ENCODE measurements at regions not wholly inside any gene's neighbourhood (a gene's known extent, or its start where the extent isn't known, plus 50 kb on each side); places are given as distances from the start of the nearest gene placed in this dataset.
"Not testable (repeated sequence)": the region's sequence is repeated elsewhere in the genome, so short reads cannot be mapped to it uniquely, and the experiment has no call there.

DNA sequence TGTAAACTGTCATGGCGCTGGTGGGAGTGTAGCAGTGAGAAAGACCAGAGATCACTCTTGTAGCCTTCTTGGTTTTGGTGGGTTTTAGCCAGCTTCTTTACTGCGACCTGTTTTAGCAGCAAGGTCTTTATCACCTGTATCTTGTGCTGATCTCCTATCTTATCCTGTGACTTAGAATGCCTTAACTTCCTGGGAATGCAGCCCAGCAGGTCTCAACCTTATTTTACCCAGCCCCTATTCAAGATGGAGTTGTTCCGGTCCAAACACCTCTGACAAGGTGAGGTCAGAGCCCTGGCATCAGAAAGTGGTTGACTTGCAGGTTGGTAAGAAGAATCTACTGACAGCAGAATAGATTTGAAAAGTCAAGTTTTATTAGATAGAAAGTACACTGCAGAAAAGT lies 55.0 kb upstream of the MSH6 start (continued):
- no peak for TF ChIP-seq RAD21 (IDR thresholded peaks at IDR 0.05 in 1 of 2, conservative IDR thresholded peaks at IDR 0.05 in 1 of 2; ENCODE audit: low read depth in 2 of 2, low read length in 2 of 2)
- no peak for TF ChIP-seq JUND (IDR thresholded peaks at IDR 0.05; ENCODE audit: low read length)
- no peak for TF ChIP-seq NANOG (IDR thresholded peaks at IDR 0.05; ENCODE audit: insufficient read depth, low read depth, low read length, poor library complexity, severe bottlenecking)

- H3K9ac ChIP-seq (replicated peaks in 1 of 4; ENCODE audit: extremely low read depth in 1 of 4, low read depth in 3 of 4, low read length in 3 of 4); H2BK15ac ChIP-seq (ENCODE audit: low read length); H2BK20ac ChIP-seq (ENCODE audit: low read length); DNase-seq (ENCODE audit: low read depth in 1 of 2, low spot score in 2 of 2); H3K79me2 ChIP-seq (ENCODE audit: control insufficient read depth in 1 of 2, insufficient read depth in 2 of 2, low read length in 2 of 2); H2BK12ac ChIP-seq (ENCODE audit: low read depth, low read length); H4K91ac ChIP-seq (replicated peaks; ENCODE audit: insufficient read length, low read length); H3K36me3 ChIP-seq (ENCODE audit: control insufficient read depth in 2 of 4, insufficient read depth in 4 of 4, low read length in 3 of 4); H2AK5ac ChIP-seq (ENCODE audit: low read depth, low read length); H4K8ac ChIP-seq (ENCODE audit: extremely low read depth, insufficient read depth, low read length); H3K27ac ChIP-seq (ENCODE audit: low read depth, low read length); H3K9me3 ChIP-seq (ENCODE audit: insufficient read depth in 2 of 2, low read depth in 1 of 2, low read length in 1 of 2); H3K4me1 ChIP-seq (replicated peaks in 1 of 4; ENCODE audit: control insufficient read depth in 3 of 4, insufficient read depth in 4 of 4, low read length in 3 of 4); H3K23ac ChIP-seq (ENCODE audit: insufficient read length); H3K23me2 ChIP-seq (ENCODE audit: low read depth, low read length); H2AFZ ChIP-seq (ENCODE audit: low read length); H2BK5ac ChIP-seq (ENCODE audit: low read depth, low read length); H4K20me1 ChIP-seq (replicated peaks in 1 of 2; ENCODE audit: control insufficient read depth in 1 of 2, insufficient read depth in 2 of 2, low read length in 2 of 2); H3K56ac ChIP-seq (replicated peaks; ENCODE audit: insufficient read length, low read depth, low read length); H3K79me1 ChIP-seq (ENCODE audit: low read depth, low read length); FAIRE-seq; H3K4me2 ChIP-seq (ENCODE audit: insufficient read depth in 1 of 2, low read depth in 2 of 2, low read length in 2 of 2); H3K18ac ChIP-seq (ENCODE audit: extremely low read depth, low read length); H2BK120ac ChIP-seq (replicated peaks; ENCODE audit: low read depth, low read length); H3K14ac ChIP-seq (ENCODE audit: insufficient read length); H3K4ac ChIP-seq (replicated peaks; ENCODE audit: insufficient read length, low read depth, low read length); H4K5ac ChIP-seq (ENCODE audit: insufficient read length, low read depth, low read length); CTCF ChIA-PET (ENCODE audit: partially characterized antibody); H3K27me3 ChIP-seq (replicated peaks in 1 of 4; ENCODE audit: control insufficient read depth in 3 of 4, extremely low read depth in 1 of 4, insufficient read depth in 3 of 4, low read length in 3 of 4); H3K4me3 ChIP-seq (ENCODE audit: extremely low read depth in 1 of 4, insufficient read depth in 2 of 4, low read depth in 3 of 4, low read length in 4 of 4): not testable (repeated sequence)
- POLR2A ChIA-PET (ENCODE audit: partially characterized antibody) = interaction anchor here (0.6 kb wide), 1 partner anchor 9 kb away, joined by 3 read pairs; no protein-coding TSS in a partner anchor
- WGBS, 2 experiments (ENCODE audit: extremely low coverage in 1 of 2, insufficient coverage in 1 of 2, insufficient read length in 1 of 2, insufficient replicate concordance in 2 of 2, low coverage in 1 of 2, low lambda C conversion rate in 2 of 2, missing lambda C conversion rate in 1 of 2) = 82% methylated on average over 1 of the region's 1 CpG; no CpG with 5 or more reads in 1 of the 2 experiments
Measured at GRCh38 chr2:47726978-47727377, 56.0 kb upstream of the MSH6 start.

All from H1 (cell line).